K562 (cell line): ENCODE measurements at regions not wholly inside any gene's neighbourhood (a gene's known extent, or its start where the extent isn't known, plus 50 kb on each side); places are given as distances from the start of the nearest gene placed in this dataset.

ENCODE experiments used
- CXXC5 ChIP-seq: fragments of 250-450 bp; sonication (Bioruptor Pico); IDR thresholded peaks from 2 replicates; pipeline ENCODE4 v1.8.0; 2022; ENCODE audit warnings: inconsistent platforms, mild to moderate bottlenecking, moderate library complexity
- ETS1 ChIP-seq: conservative IDR thresholded peaks from 2 replicates; pipeline ENCODE4 v1.6.1; 2011; ENCODE audit warnings: low read depth, mild to moderate bottlenecking, low read length; ENCODE audit not compliant: control insufficient read depth

- no peak for TF ChIP-seq CXXC5 (CRISPR knock-in tag)
- TF ChIP-seq ETS1: no peak
These were observed 244.6 kb upstream of the MDGA2 start for GRCh38 chr14:47919997-47920396.
